ENCODE measurements at regions not wholly inside any gene's neighbourhood (a gene's known extent, or its start where the extent isn't known, plus 50 kb on each side); places are given as distances from the start of the nearest gene placed in this dataset.

GRCh38 chr5:126370796-126371718 is 52.2 kb upstream of the GRAMD2B start:
- peak; percentile 83 for DNase-seq
- Histone ChIP-seq H3K9ac (ENCODE audit: low read length) (peak overlapping the region; percentile 69), H2AFZ (ENCODE audit: low read length) (peak overlapping the region; percentile 76)

GRCh38 chr5:126373375-126374108 is 49.7 kb upstream of the GRAMD2B start:
- no peaks in the 10 kb centered on the region for H3K36me3 ChIP-seq (ENCODE audit: low read depth, low read length)
- H3F3A ChIP-seq (ENCODE audit: low read length, unreplicated experiment) = no peaks in the 10 kb centered on the region
- CTCF ChIA-PET = no interaction called here
- no peaks in the 10 kb centered on the region for H4K20me1 ChIP-seq (ENCODE audit: low read length)
- peaks cover 50% of the 10 kb centered on the region for H3K79me2 ChIP-seq (ENCODE audit: low read length)
- POLR2A ChIA-PET (ENCODE audit: unreplicated experiment) = interaction anchor here (0.5 to 0.6 kb wide), 2 partner anchors 60 to 98 kb away, joined by 3 to 5 read pairs; no protein-coding TSS in a partner anchor
- peaks cover 48% of the 10 kb centered on the region for H3K4me1 ChIP-seq (ENCODE audit: insufficient read depth, low read length)
- peak overlapping the region; percentile 57 for H3K4me3 ChIP-seq (ENCODE audit: low read length)
- TF ChIP-seq, protein P1, sequence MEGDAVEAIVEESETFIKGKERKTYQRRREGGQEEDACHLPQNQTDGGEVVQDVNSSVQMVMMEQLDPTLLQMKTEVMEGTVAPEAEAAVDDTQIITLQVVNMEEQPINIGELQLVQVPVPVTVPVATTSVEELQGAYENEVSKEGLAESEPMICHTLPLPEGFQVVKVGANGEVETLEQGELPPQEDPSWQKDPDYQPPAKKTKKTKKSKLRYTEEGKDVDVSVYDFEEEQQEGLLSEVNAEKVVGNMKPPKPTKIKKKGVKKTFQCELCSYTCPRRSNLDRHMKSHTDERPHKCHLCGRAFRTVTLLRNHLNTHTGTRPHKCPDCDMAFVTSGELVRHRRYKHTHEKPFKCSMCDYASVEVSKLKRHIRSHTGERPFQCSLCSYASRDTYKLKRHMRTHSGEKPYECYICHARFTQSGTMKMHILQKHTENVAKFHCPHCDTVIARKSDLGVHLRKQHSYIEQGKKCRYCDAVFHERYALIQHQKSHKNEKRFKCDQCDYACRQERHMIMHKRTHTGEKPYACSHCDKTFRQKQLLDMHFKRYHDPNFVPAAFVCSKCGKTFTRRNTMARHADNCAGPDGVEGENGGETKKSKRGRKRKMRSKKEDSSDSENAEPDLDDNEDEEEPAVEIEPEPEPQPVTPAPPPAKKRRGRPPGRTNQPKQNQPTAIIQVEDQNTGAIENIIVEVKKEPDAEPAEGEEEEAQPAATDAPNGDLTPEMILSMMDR (conservative IDR thresholded peaks at IDR 0.05; ENCODE audit: low read depth, low read length) = no peak
- TF ChIP-seq EZH2 (IDR thresholded peaks at IDR 0.05; ENCODE audit: low read length, unreplicated experiment) (no peak), EZH2phosphoT487 (IDR thresholded peaks at IDR 0.05; ENCODE audit: borderline replicate concordance, low read length) (no peak)
- no peak for ATAC-seq
- 0 out of 2 replicates have a peak overlapping the region, but pooled peaks have one; percentile 9 for H3K9ac ChIP-seq (ENCODE audit: low read length)
- no TSS peak for BruUV-seq (replicated peaks)
- peak overlapping the region; percentile 93 for H3K4me2 ChIP-seq (ENCODE audit: low read length)
- H3K27ac ChIP-seq (ENCODE audit: low read length) = no peak overlapping the region
- intact Hi-C loops (cut with micrococcal nuclease) = no loop called here
- H3K27me3 ChIP-seq (ENCODE audit: low read length) = no peaks in the 10 kb centered on the region
- H2AFZ ChIP-seq (ENCODE audit: low read length) = 0 out of 2 replicates have a peak overlapping the region, but pooled peaks have one; percentile 43
- no peaks in the 10 kb centered on the region for H3K9me2 ChIP-seq (replicated peaks; ENCODE audit: low read length)
- no peaks in the 10 kb centered on the region for H3K9me3 ChIP-seq (ENCODE audit: low read length)
- peak; percentile 36 for DNase-seq

More at GRCh38 chr5:126370796-126371718, 52.2 kb upstream of the GRAMD2B start:
- intact Hi-C loops (cut with micrococcal nuclease) = loop anchor here (1.0 kb wide), 2 partner anchors 17 to 52 kb away; partner anchors contain the start of gene GRAMD2B
- peak overlapping the region; percentile 65 for H3K4me3 ChIP-seq (ENCODE audit: low read length)
- H3K9me3 ChIP-seq (ENCODE audit: low read length) = no peaks in the 10 kb centered on the region
- H3K4me1 ChIP-seq (ENCODE audit: insufficient read depth, low read length) = peaks cover 60% of the 10 kb centered on the region
- H3K4me2 ChIP-seq (ENCODE audit: low read length) = peak overlapping the region; percentile 93
- CTCF ChIA-PET = no interaction called here
- peak; percentile 80 for ATAC-seq
- H3K27me3 ChIP-seq (ENCODE audit: low read length) = no peaks in the 10 kb centered on the region
- POLR2A ChIA-PET (ENCODE audit: unreplicated experiment) = interaction anchor here (0.5 to 1.0 kb wide), 6 partner anchors 9 to 75 kb away, joined by 4 to 14 read pairs (median 6); no protein-coding TSS in a partner anchor
- H3F3A ChIP-seq (ENCODE audit: low read length, unreplicated experiment) = no peaks in the 10 kb centered on the region
- no peaks in the 10 kb centered on the region for H3K36me3 ChIP-seq (ENCODE audit: low read depth, low read length)
- BruUV-seq (replicated peaks) = TSS peak; percentile 88
- H3K79me2 ChIP-seq (ENCODE audit: low read length) = peaks cover 39% of the 10 kb centered on the region
- no peaks in the 10 kb centered on the region for H4K20me1 ChIP-seq (ENCODE audit: low read length)
- no peaks in the 10 kb centered on the region for H3K9me2 ChIP-seq (replicated peaks; ENCODE audit: low read length)
- TF ChIP-seq EZH2phosphoT487 (IDR thresholded peaks at IDR 0.05; ENCODE audit: borderline replicate concordance, low read length) = no peak
- TF ChIP-seq, protein P1 (conservative IDR thresholded peaks at IDR 0.05; ENCODE audit: low read depth, low read length) = 0 out of 2 replicates have a peak, but pooled peaks have one; percentile 20
- no peak for TF ChIP-seq EZH2 (IDR thresholded peaks at IDR 0.05; ENCODE audit: low read length, unreplicated experiment)
- H3K27ac ChIP-seq (ENCODE audit: low read length) = peak overlapping the region; percentile 88
